HEK293T (cell line): ENCODE measurements at regions not wholly inside any gene's neighbourhood (a gene's known extent, or its start where the extent isn't known, plus 50 kb on each side); places are given as distances from the start of the nearest gene placed in this dataset.

Experiments
- CTCF ChIA-PET: fragments of 350-600 bp; formaldehyde crosslinking; extraction: SDS; loops from one replicate; lab custom pipeline; 2021; ENCODE audit warnings: antibody characterized with exemption, inconsistent platforms; lab: Yijun Ruan, JAX
- POLR2A ChIA-PET: fragments of 350-600 bp; formaldehyde crosslinking; extraction: SDS; loops from one replicate; lab custom pipeline; 2020; ENCODE audit warnings: antibody characterized with exemption, inconsistent platforms; lab: Yijun Ruan, JAX
- DNase-seq: peaks from one replicate; pipeline ENCODE4 v3.0.0; 2012; ENCODE audit warnings: mixed read lengths; ENCODE audit errors: extremely low spot score
- ARNT ChIP-seq: fragments of 450-650 bp; IDR thresholded peaks from 2 replicates; pipeline ENCODE4 v1.6.1; 2017; ENCODE audit warnings: mild to moderate bottlenecking
- BHLHE40 ChIP-seq: fragments of 450-650 bp; IDR thresholded peaks from 2 replicates; pipeline ENCODE4 v1.6.1; 2016; ENCODE audit warnings: mild to moderate bottlenecking, moderate library complexity, borderline replicate concordance
- CTBP1 ChIP-seq: fragments of 450-650 bp; IDR thresholded peaks from 2 replicates; pipeline ENCODE4 v1.6.1; 2016; ENCODE audit warnings: borderline replicate concordance
- ELF4 ChIP-seq: fragments of 450-650 bp; IDR thresholded peaks from 2 replicates; pipeline ENCODE4 v1.6.1; 2017; ENCODE audit warnings: antibody characterized with exemption
- FOXA1 ChIP-seq: fragments of 450-650 bp; IDR thresholded peaks from 2 replicates; pipeline ENCODE4 v1.6.1; 2016; ENCODE audit warnings: mild to moderate bottlenecking
- FOXK2 ChIP-seq: fragments of 450-650 bp; IDR thresholded peaks from 2 replicates; pipeline ENCODE4 v1.6.1; 2016; ENCODE audit warnings: mild to moderate bottlenecking
- FOXM1 ChIP-seq: fragments of 450-650 bp; IDR thresholded peaks from 2 replicates; pipeline ENCODE4 v1.6.1; 2017; ENCODE audit warnings: mild to moderate bottlenecking, borderline replicate concordance
- HDGF ChIP-seq: fragments of 450-650 bp; IDR thresholded peaks from 2 replicates; pipeline ENCODE4 v1.6.1; 2017; ENCODE audit warnings: antibody characterized with exemption, borderline replicate concordance
- L3MBTL2 ChIP-seq: fragments of 450-650 bp; conservative IDR thresholded peaks from 2 replicates; pipeline ENCODE4 v1.6.1; 2016; ENCODE audit warnings: mild to moderate bottlenecking
- LEF1 ChIP-seq: fragments of 450-650 bp; IDR thresholded peaks from 2 replicates; pipeline ENCODE4 v1.6.1; 2017; ENCODE audit warnings: mild to moderate bottlenecking, borderline replicate concordance
- NFRKB ChIP-seq: fragments of 450-650 bp; IDR thresholded peaks from 2 replicates; pipeline ENCODE4 v1.6.1; 2016; ENCODE audit warnings: mild to moderate bottlenecking, moderate library complexity
- SP1 ChIP-seq: fragments of 450-650 bp; IDR thresholded peaks from 2 replicates; pipeline ENCODE4 v1.6.1; 2017
- SUZ12 ChIP-seq: fragments of 450-650 bp; IDR thresholded peaks from 2 replicates; pipeline ENCODE4 v1.6.1; 2016; ENCODE audit warnings: mild to moderate bottlenecking
- TARDBP ChIP-seq: fragments of 450-650 bp; IDR thresholded peaks from 2 replicates; pipeline ENCODE4 v1.6.1; 2016
- ZNF384 ChIP-seq: fragments of 450-650 bp; IDR thresholded peaks from 2 replicates; pipeline ENCODE4 v1.6.1; 2016
- TF ChIP-seq, protein P1 (sequence below): fragments of 450-650 bp; IDR thresholded peaks from 2 replicates; pipeline ENCODE4 v1.6.1; 2016

DNA sequence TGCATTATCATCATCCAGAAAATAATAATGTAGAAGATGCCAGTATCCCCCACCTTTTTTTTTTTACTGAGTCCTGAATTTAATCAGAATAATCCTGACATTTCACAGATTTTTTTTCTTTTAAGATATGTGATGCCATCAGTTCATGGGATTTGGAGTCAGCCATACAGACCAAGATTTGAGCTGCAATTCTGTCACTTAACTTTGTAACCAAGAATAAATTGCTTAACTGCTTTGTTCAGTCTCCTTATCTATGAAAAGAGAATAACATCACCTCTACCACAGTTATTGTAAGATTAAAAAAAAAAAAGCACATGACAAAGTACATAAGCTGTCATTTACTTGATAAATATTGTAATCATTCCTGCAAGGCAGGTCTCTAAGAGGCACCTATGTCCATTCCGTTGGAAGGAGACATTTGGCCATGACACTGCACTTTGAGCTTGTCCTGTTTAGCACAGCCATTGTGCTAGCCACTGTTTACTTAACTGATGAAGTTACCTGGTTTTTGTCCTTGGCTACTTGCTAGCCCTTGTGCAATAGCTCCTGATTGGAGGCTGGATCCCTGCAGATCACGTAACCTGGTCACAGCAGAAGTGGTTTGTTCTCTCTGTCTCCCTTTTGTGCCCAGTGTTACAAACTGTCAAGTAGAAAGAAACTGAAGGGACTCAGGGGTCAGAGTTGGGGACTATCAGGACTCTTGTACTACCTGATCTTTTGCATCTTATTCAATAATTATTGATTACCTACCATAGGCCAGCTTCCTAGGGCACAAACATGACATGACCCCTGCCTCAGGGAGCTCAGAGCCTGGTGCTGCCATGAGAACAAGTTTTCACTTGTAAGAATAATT lies 306.0 kb downstream of the WDR72 start:
- CTCF ChIA-PET, result no interaction called here

DNA sequence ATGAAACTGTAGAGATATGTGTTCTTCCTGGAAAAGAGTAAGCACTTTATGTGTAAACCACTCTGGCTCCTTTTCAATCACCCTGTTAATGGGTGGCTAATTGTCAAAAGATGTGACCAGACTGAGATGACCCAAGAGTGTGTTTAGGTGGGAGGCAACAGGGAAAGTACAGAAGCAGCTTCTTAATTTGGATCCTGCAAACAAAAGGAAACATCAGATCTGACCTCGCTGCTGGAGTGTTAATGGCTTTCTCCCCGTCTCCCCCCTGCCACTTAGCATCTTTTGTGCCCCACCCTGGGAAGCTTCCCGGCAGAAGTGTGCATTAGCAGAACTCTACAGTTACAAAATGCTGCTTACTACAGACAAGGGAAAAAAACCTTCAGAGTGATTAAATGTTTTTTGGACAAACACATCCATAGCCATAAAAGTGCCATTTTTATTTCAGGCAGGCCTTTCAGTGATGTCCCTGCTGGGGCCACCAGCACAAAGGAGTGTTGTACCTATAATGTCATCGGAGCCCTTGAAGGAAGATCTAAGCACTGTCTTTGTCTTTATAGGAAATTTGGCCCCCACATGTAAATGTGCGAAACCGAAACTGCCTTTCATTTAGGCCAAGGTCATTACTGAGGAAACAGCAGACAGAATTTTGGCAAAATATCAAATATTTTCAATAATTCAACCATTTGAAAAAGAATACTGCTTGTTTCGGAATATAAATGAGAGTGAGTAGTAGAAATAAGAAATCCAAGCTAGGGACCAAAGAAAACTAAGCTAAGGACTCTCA lies 311.0 kb downstream of the WDR72 start:
- ChIA-PET CTCF (no interaction called here), POLR2A (no interaction called here)
- TF ChIP-seq L3MBTL2 (no peak), LEF1 (no peak), HDGF (no peak), FOXK2 (no peak), SP1 (no peak), NFRKB (no peak), TARDBP (no peak), FOXA1 (no peak), ARNT (no peak), BHLHE40 (no peak), FOXM1 (no peak), ZNF384 (no peak), ELF4 (no peak), SUZ12 (no peak), CTBP1 (no peak)
- TF ChIP-seq, protein P1, sequence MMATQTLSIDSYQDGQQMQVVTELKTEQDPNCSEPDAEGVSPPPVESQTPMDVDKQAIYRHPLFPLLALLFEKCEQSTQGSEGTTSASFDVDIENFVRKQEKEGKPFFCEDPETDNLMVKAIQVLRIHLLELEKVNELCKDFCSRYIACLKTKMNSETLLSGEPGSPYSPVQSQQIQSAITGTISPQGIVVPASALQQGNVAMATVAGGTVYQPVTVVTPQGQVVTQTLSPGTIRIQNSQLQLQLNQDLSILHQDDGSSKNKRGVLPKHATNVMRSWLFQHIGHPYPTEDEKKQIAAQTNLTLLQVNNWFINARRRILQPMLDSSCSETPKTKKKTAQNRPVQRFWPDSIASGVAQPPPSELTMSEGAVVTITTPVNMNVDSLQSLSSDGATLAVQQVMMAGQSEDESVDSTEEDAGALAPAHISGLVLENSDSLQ, result no peak
- DNase-seq, result no peak

More for the DNA sequence above, 306.0 kb downstream of the WDR72 start:
- DNase-seq, result no peak
- TF ChIP-seq NFRKB (no peak), FOXM1 (no peak), LEF1 (no peak), ARNT (no peak), HDGF (no peak), ZNF384 (no peak), SP1 (no peak), ELF4 (no peak), SUZ12 (no peak), TARDBP (no peak)
- TF ChIP-seq, protein P1, result no peak
- POLR2A ChIA-PET, result no interaction called here

DNA sequence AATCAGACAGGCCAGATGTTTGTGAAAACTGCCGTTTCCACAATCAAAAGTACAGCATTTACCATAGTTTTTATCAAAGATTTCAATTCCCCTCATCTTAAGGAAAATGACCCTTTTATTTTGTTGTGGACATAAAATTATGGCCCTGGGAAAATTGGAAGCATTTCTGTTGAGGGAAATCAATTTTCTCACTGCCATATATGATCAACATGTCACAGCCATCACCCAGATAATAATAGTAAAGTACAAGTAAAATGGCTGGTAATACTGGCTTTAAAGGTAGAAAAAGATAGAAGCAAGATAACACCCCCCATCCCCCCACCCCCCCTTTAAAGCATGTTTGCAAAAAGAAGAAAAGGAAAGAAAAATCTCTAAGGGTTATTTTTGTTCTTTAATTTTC lies 311.7 kb downstream of the WDR72 start:
- no peak for TF ChIP-seq SP1
- TF ChIP-seq, protein P1, result no peak
- no peak for TF ChIP-seq HDGF
- TF ChIP-seq ELF4, result no peak
- no peak for TF ChIP-seq NFRKB
- no peak for TF ChIP-seq LEF1
- no peak for TF ChIP-seq FOXK2
- TF ChIP-seq SUZ12, result no peak
- no peak for TF ChIP-seq L3MBTL2
- no peak for TF ChIP-seq ARNT
- no peak for TF ChIP-seq BHLHE40
- no peak for TF ChIP-seq FOXM1
- TF ChIP-seq ZNF384, result no peak
- TF ChIP-seq TARDBP, result no peak
- POLR2A ChIA-PET, result no interaction called here
- no peak for DNase-seq
- CTCF ChIA-PET, result no interaction called here

DNA sequence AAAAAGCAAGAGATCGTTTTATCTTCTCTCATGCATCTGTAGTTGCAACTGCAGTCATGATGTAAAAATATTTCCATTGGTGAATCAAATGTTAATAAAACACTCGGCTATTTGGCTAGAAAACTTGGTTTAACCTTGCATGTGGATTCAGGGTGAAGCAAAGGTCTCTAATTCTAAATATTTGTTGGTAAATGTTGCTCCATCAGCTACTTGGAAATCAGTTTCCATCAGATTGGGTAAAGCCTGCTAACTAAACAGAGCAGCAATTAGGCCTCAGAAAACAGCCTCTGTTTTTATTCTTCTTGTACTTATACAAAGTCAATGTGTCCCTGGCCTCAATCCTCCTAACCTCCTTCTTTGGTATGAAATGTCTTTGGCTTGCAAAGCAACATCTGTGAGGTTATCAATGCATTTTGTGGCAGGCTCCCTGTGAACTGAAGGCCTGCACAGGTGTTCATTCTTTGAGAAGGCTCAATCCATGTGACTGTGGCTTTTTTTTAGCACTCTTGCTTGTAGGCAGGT lies 312.3 kb downstream of the WDR72 start:
- ChIA-PET CTCF (no interaction called here), POLR2A (no interaction called here)
- TF ChIP-seq FOXK2, result no peak
- TF ChIP-seq L3MBTL2, result no peak
- no peak for TF ChIP-seq SP1

DNA sequence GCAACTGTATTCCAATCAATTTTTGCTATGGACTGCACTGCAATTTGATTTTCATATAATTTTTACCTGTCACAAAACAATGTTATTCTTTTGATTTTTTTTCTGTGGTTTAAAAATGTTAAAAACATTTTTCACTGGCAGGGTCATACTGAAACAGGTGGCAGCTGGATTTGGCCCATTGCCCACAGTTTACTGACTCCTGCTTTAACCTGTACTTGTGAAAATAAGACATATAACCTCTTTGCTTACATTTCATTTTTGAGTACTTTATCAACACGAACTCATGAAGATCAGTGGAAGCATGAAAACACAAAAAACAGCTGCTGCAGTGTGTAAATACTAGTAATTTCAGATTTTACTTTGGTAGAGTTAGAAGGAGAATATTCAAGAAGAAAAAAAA lies 313.1 kb downstream of the WDR72 start:
- TF ChIP-seq CTBP1 (no peak), ELF4 (no peak), ARNT (no peak), NFRKB (no peak), SP1 (no peak), L3MBTL2 (no peak), TARDBP (no peak), BHLHE40 (no peak), HDGF (no peak), LEF1 (no peak), FOXA1 (no peak), FOXM1 (no peak), ZNF384 (no peak), SUZ12 (no peak), FOXK2 (no peak)
- TF ChIP-seq, protein P1, result no peak
- CTCF ChIA-PET, result no interaction called here
- no peak for DNase-seq
- POLR2A ChIA-PET, result no interaction called here

More for the DNA sequence above, 312.3 kb downstream of the WDR72 start:
- DNase-seq, result no peak
